ENCODE measurements at regions not wholly inside any gene's neighbourhood (a gene's known extent, or its start where the extent isn't known, plus 50 kb on each side); places are given as distances from the start of the nearest gene placed in this dataset.

DNA sequence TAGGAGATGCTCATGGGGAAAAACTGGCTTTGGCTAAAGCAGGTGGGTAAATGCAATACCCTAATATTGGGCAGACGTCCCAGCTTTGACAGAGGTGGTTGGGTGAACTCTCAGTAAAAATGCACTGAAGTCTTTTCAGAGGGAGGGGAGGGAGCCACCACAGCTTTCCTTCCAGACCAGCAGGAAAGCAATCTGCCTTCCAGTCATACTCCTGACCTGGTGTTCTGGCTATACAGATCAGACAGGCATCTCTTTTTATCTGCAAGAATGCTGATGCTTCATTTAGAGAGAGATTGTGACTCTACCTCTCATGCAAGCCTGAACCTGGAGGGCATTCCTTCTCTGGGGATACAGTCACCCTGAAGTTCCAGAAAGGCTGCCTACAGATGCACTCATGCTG lies 52.6 kb upstream of the ICA1 start:
- no peak overlapping the region for H3K27ac ChIP-seq
- in situ Hi-C loops (cut with HindIII; ENCODE audit: low pct_ligation_motif_present, low sequenced_read_pairs), result no loop called here
- H3K4me3 ChIP-seq (ENCODE audit: low read depth, low read length), result no peak overlapping the region
- TF ChIP-seq, protein P1, sequence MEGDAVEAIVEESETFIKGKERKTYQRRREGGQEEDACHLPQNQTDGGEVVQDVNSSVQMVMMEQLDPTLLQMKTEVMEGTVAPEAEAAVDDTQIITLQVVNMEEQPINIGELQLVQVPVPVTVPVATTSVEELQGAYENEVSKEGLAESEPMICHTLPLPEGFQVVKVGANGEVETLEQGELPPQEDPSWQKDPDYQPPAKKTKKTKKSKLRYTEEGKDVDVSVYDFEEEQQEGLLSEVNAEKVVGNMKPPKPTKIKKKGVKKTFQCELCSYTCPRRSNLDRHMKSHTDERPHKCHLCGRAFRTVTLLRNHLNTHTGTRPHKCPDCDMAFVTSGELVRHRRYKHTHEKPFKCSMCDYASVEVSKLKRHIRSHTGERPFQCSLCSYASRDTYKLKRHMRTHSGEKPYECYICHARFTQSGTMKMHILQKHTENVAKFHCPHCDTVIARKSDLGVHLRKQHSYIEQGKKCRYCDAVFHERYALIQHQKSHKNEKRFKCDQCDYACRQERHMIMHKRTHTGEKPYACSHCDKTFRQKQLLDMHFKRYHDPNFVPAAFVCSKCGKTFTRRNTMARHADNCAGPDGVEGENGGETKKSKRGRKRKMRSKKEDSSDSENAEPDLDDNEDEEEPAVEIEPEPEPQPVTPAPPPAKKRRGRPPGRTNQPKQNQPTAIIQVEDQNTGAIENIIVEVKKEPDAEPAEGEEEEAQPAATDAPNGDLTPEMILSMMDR (IDR thresholded peaks at IDR 0.05; ENCODE audit: low read depth, low read length, missing control alignments), result no peak
- DNase-seq, result no peak
- no peaks in the 10 kb centered on the region for H3K36me3 ChIP-seq (replicated peaks)
- H3K27me3 ChIP-seq (replicated peaks), result no peaks in the 10 kb centered on the region

DNA sequence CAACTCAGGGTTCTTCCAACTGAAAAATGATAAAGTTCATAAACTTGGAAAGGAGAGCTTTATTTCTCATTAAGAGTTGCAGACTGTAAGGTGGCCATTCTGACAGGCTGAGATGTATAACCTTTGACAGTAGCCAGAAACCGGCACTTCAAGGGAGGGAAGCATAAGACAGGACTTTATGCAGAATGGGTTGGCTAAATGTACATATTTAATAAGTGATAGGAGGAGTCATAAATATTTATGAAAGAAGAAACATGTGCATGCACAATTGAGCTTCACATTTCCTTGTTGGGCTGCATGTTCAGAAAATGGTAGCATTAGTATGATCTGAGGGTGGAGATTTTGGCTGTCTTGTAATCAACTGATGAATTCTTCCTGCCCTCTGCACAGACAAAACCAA lies 57.1 kb upstream of the ICA1 start:
- Histone ChIP-seq H3K36me3 (replicated peaks) (no peaks in the 10 kb centered on the region), H3K27me3 (replicated peaks) (no peaks in the 10 kb centered on the region), H3K27ac (no peak overlapping the region), H3K4me3 (ENCODE audit: low read depth, low read length) (no peak overlapping the region)
- TF ChIP-seq, protein P1 (IDR thresholded peaks at IDR 0.05; ENCODE audit: low read depth, low read length, missing control alignments), result no peak
- in situ Hi-C loops (cut with HindIII; ENCODE audit: low pct_ligation_motif_present, low sequenced_read_pairs), result no loop called here
- no peak for DNase-seq

DNA sequence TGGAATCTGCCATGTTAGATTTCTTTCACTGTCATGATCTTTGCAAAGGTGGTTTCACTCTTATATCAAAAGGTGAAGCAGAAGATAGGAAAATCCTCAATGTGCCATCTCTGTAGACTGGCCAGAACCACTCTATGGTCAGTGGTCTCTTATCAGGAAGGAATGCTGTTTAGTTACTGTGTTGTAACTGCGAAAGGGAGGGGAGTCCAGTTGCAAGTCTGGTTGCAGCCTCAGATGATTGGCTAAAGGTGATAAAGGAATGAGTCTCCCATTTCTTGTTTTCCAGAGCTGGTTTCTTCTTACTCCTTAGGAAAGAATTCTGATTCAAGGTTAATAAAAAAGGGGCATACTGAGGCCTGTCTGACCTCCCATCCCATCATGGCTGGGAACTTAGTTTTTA lies 58.2 kb upstream of the ICA1 start:
- Histone ChIP-seq H3K27ac (no peak overlapping the region), H3K36me3 (replicated peaks) (no peaks in the 10 kb centered on the region), H3K4me3 (ENCODE audit: low read depth, low read length) (no peak overlapping the region), H3K27me3 (replicated peaks) (no peaks in the 10 kb centered on the region)
- TF ChIP-seq, protein P1 (IDR thresholded peaks at IDR 0.05; ENCODE audit: low read depth, low read length, missing control alignments), result no peak
- in situ Hi-C loops (cut with HindIII; ENCODE audit: low pct_ligation_motif_present, low sequenced_read_pairs), result no loop called here
- DNase-seq, result no peak

DNA sequence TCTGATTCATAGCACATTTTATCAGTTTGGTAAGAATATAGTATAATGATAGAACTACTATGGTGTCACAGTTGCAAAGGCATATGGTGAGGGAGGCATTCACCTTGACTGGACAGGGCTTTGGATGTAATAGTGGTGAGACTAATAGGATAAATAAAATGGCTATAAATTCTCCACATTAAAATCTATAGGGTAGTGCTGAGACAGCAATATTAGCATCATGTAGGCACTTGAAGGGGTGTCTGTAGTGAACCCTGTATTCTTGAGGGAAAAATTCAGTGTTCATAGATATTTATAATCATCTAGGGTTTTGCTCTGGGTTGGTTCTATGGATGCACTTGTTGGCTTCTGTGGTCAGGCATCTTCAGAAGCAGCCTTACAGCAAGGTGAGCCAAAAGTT lies 59.3 kb upstream of the ICA1 start:
- H3K27ac ChIP-seq, result no peak overlapping the region
- TF ChIP-seq, protein P1 (IDR thresholded peaks at IDR 0.05; ENCODE audit: low read depth, low read length, missing control alignments), result no peak
- no peaks in the 10 kb centered on the region for H3K27me3 ChIP-seq (replicated peaks)
- no peaks in the 10 kb centered on the region for H3K36me3 ChIP-seq (replicated peaks)
- in situ Hi-C loops (cut with HindIII; ENCODE audit: low pct_ligation_motif_present, low sequenced_read_pairs), result no loop called here
- H3K4me3 ChIP-seq (ENCODE audit: low read depth, low read length), result no peak overlapping the region
- DNase-seq, result no peak

DNA sequence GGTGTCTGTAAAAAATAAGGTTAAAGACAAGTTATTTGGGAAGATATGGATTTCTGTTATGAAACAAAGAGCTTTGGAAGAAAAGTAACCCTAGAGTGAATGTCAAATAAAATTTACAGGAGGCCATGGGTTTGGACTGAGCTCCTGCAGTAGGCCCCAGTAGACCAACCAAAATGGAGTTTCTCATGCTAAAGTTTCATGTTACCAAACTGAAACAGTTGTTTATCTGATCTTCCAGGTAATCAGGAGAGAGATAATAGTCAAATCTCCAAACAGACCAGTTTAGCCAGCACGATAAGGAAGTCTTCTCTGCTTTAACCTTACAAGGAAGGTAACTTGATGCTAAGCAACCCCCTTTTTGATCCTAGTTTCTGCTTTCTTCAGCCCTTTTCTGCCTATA lies 60.7 kb upstream of the ICA1 start:
- no peaks in the 10 kb centered on the region for H3K27me3 ChIP-seq (replicated peaks)
- no peaks in the 10 kb centered on the region for H3K36me3 ChIP-seq (replicated peaks)
- no peak overlapping the region for H3K4me3 ChIP-seq (ENCODE audit: low read depth, low read length)
- no peak overlapping the region for H3K27ac ChIP-seq
- TF ChIP-seq, protein P1 (IDR thresholded peaks at IDR 0.05; ENCODE audit: low read depth, low read length, missing control alignments), result no peak
- in situ Hi-C loops (cut with HindIII; ENCODE audit: low pct_ligation_motif_present, low sequenced_read_pairs), result no loop called here
- no peak for DNase-seq

DNA sequence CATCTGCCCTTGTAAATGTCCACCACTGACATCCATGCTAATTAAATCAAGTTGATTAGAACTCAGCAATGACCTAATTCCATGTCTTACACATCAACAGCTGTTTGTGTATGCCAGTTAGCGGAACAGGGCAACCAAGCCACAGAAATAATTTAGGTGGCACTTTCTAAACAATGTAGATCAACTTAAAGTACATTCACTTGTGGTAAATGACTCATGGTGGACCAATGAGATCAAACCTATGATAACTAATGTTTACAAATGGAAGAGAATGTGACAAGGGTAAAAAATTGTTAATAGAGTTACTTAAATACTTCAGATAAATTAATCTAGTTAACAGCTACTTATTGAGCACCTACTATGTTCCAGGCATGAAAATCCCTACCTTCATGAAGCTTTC lies 63.1 kb upstream of the ICA1 start:
- Histone ChIP-seq H3K27ac (no peak overlapping the region), H3K27me3 (replicated peaks) (no peaks in the 10 kb centered on the region), H3K36me3 (replicated peaks) (no peaks in the 10 kb centered on the region), H3K4me3 (ENCODE audit: low read depth, low read length) (no peak overlapping the region)
- DNase-seq, result no peak
- in situ Hi-C loops (cut with HindIII; ENCODE audit: low pct_ligation_motif_present, low sequenced_read_pairs), result no loop called here
- TF ChIP-seq, protein P1 (IDR thresholded peaks at IDR 0.05; ENCODE audit: low read depth, low read length, missing control alignments), result no peak
